Colonic mucosa (tissue), 4 donors: ENCODE measurements at regions not wholly inside any gene's neighbourhood (a gene's known extent, or its start where the extent isn't known, plus 50 kb on each side); places are given as distances from the start of the nearest gene placed in this dataset.

Experiments used
- DNase-seq: peaks from one replicate; pipeline ENCODE4 v3.0.0-alpha.2; 2020
- H3K27ac ChIP-seq: fragments of 200-600 bp; one replicate; pipeline ENCODE4 v1.8.0; 2021
- H3K27me3 ChIP-seq: fragments of 200-600 bp; one replicate; pipeline ENCODE4 v1.8.0; 2021
- H3K36me3 ChIP-seq: fragments of 200-600 bp; one replicate; pipeline ENCODE4 v1.8.0; 2021
- H3K4me1 ChIP-seq: fragments of 200-600 bp; one replicate; pipeline ENCODE4 v1.8.0; 2021; ENCODE audit warnings: mild to moderate bottlenecking
- H3K4me3 ChIP-seq: fragments of 200-600 bp; one replicate; pipeline ENCODE4 v1.8.0; 2021
- H3K9ac ChIP-seq, 2 donors: one replicate each; pipeline ENCODE4 v1.7.0; 2013; ENCODE audit warnings: control low read depth in 2 of 2, low read depth in 2 of 2, low read length in 2 of 2
- H3K9me3 ChIP-seq: fragments of 200-600 bp; one replicate; pipeline ENCODE4 v1.8.0; 2021
- CTCF ChIP-seq: fragments of 200-600 bp; IDR thresholded peaks from one replicate; pipeline ENCODE4 v1.8.0; 2022; ENCODE audit warnings: antibody characterized with exemption, mild to moderate bottlenecking
- intact Hi-C: fragments of 100-400 bp; cut with DNase I; formaldehyde crosslinking; loops from one replicate; pipeline ENCODE4 v1.14.1; 2022
- donor health status: healthy.
- donor health status: DM: no; HTN: no; CAD: no.
- donor health status: DM: no; HTN: no; CAD: no.

- DNase-seq = no peak
- no peaks in the 10 kb centered on the region for H3K36me3 ChIP-seq
- no peaks in the 10 kb centered on the region for H3K9me3 ChIP-seq
- TF ChIP-seq CTCF = no peak
- H3K9ac ChIP-seq = no peak overlapping the region
- H3K27ac ChIP-seq = no peak overlapping the region
- H3K27me3 ChIP-seq = no peaks in the 10 kb centered on the region
- H3K4me3 ChIP-seq = no peak overlapping the region
- H3K4me1 ChIP-seq = no peaks in the 10 kb centered on the region
- intact Hi-C loops = no loop called here
Measured at GRCh38 chrX:95218976-95219375, 1465.7 kb upstream of the DIAPH2 start.

- intact Hi-C loops = no loop called here
- H3K9me3 ChIP-seq = no peaks in the 10 kb centered on the region
- H3K27ac ChIP-seq = no peak overlapping the region
- DNase-seq = no peak
- no peaks in the 10 kb centered on the region for H3K36me3 ChIP-seq
- no peak overlapping the region for H3K9ac ChIP-seq
- no peak for TF ChIP-seq CTCF
- H3K27me3 ChIP-seq = no peaks in the 10 kb centered on the region
- H3K4me1 ChIP-seq = no peaks in the 10 kb centered on the region
- H3K4me3 ChIP-seq = no peak overlapping the region
Measured at GRCh38 chrX:95248386-95248785, 1436.3 kb upstream of the DIAPH2 start.

- intact Hi-C loops = no loop called here
Measured at GRCh38 chrX:95290455-95290854, 1394.2 kb upstream of the DIAPH2 start.

GRCh38 chrX:95291561-95291960 is 1393.1 kb upstream of the DIAPH2 start:
- Histone ChIP-seq H3K4me1 (no peaks in the 10 kb centered on the region), H3K9ac (no peak overlapping the region), H3K4me3 (no peak overlapping the region), H3K27me3 (no peaks in the 10 kb centered on the region), H3K36me3 (no peaks in the 10 kb centered on the region), H3K9me3 (no peaks in the 10 kb centered on the region), H3K27ac (no peak overlapping the region)
- DNase-seq = no peak
- intact Hi-C loops = no loop called here
- no peak for TF ChIP-seq CTCF

More at GRCh38 chrX:95290455-95290854, 1394.2 kb upstream of the DIAPH2 start:
- H3K9me3 ChIP-seq = no peaks in the 10 kb centered on the region
- H3K4me1 ChIP-seq = no peaks in the 10 kb centered on the region
- no peak for DNase-seq
- no peak overlapping the region for H3K27ac ChIP-seq
- no peaks in the 10 kb centered on the region for H3K27me3 ChIP-seq
- H3K4me3 ChIP-seq = no peak overlapping the region
- no peak overlapping the region for H3K9ac ChIP-seq
- no peaks in the 10 kb centered on the region for H3K36me3 ChIP-seq
- TF ChIP-seq CTCF = no peak

- DNase-seq = no peak
- Histone ChIP-seq H3K4me1 (no peaks in the 10 kb centered on the region), H3K27ac (no peak overlapping the region), H3K4me3 (no peak overlapping the region), H3K9me3 (no peaks in the 10 kb centered on the region), H3K27me3 (no peaks in the 10 kb centered on the region), H3K36me3 (no peaks in the 10 kb centered on the region), H3K9ac (no peak overlapping the region)
- TF ChIP-seq CTCF = no peak
- intact Hi-C loops = no loop called here
Measured at GRCh38 chrX:95318882-95319281, 1365.8 kb upstream of the DIAPH2 start.

GRCh38 chrX:95325185-95325584 is 1359.5 kb upstream of the DIAPH2 start:
- no peak for DNase-seq
- intact Hi-C loops = no loop called here
- Histone ChIP-seq H3K27ac (no peak overlapping the region), H3K4me3 (no peak overlapping the region), H3K36me3 (no peaks in the 10 kb centered on the region), H3K9ac (no peak overlapping the region), H3K9me3 (no peaks in the 10 kb centered on the region), H3K4me1 (no peaks in the 10 kb centered on the region), H3K27me3 (no peaks in the 10 kb centered on the region)
- no peak for TF ChIP-seq CTCF
